NCI-H2171 treated with DMSO at 0.1 percent for 48 hours (cell line): ENCODE measurements at regions not wholly inside any gene's neighbourhood (a gene's known extent, or its start where the extent isn't known, plus 50 kb on each side); places are given as distances from the start of the nearest gene placed in this dataset.
"Not testable (repeated sequence)": the region's sequence is repeated elsewhere in the genome, so short reads cannot be mapped to it uniquely, and the experiment has no call there.

Experiments
- DNase-seq: peaks from one replicate; lab custom pipeline; 2025; lab: John Stamatoyannopoulos, UW

DNA sequence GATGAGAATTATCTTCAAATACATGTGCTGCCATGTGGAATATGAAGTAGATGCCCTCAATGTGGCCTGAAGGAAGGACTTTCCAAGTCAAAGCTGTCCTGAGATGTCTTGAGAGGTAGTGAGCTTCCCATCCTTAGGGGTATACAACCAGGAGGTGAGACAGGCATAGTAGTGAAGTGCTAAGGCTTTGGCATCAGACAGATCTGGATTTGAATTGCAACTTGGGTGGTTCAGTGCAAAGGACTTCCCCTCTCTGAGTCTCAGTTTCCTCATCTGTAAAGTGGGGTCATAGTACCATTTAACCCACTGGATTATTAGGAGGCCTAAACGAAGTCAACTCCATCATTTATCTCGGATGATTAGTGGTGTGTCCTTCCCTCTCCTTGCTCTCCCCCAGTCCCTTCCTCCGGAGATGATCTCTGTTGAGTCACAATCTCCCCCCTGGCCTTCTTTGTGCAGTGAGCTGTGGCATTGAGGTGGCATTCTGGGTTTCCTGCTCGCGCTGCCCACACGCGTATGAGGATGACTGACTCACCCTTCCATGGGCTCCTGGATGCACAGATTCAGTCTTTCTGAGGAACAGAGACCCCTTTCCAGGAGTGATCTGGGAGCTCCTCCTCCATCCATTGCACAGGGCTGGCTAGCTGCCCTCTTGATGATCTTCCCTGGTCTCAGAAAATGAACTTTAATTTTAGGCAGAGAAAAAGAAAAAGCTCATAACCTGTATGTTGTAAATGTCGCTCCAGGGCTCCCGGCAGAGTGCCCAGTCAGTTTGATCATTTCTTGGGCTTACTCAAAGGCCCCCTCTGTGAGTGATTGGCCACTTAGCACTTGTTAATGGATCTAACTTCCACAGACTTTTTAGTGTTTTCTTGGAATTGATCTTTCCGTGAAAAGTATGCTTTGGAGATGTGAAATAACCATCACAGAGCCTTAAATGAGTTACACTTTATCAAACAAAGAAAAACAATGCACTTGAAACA lies 354.6 kb downstream of the PTPRU start:
- no peak for DNase-seq

DNA sequence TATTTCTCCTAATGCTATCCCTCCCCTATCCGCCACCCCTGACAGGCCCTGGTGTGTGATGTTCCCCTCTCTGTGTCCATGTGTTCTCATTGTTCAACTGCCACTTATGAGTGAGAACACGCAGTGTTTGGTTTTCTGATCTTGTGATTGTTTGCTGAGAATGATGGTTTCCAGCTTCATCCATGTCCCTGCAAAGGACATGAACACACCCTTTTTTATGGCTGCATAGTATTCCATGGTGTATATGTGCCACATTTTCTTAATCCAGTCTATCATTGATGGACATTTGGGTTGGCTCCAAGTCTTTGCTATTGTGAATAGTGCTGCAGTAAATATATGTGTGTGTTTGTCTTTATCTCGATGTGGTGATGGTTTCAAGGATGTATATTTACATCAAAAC lies 353.4 kb downstream of the PTPRU start:
- not testable (repeated sequence) for DNase-seq

DNA sequence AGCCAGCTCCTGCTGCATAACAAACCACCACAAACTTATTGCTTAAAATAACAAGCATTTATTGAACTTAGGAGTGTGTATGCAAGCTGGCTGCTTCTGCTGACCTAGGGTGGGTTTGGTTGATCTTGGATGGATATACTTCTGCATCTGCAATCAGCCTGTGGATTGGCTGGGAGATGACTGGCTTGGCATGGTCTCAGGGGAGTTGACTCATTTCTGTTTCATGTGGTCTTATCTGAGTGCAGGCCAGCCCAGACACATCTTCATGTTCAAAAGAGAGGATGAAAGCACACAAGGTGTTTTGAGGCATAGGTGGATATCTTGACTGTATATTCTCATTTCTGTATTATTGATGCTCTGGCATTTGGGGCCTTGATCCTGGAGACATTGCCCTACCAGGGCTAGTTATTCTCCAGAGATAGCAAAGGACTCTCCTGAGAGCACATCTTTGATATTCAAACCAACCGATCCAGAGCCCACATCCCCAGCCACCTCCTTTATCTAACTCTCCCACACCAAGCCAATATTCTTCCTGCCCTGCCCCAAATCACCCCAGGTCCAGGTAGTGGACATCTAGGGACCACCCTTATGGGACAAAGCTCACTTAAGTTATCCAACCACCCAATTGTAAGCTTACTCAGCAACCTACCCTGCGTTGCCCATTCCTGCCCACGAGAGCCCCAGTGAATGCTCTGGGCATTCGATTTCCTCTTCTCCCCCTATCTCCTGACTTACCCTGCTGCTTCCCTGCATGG lies 350.8 kb downstream of the PTPRU start:
- DNase-seq, result no peak

DNA sequence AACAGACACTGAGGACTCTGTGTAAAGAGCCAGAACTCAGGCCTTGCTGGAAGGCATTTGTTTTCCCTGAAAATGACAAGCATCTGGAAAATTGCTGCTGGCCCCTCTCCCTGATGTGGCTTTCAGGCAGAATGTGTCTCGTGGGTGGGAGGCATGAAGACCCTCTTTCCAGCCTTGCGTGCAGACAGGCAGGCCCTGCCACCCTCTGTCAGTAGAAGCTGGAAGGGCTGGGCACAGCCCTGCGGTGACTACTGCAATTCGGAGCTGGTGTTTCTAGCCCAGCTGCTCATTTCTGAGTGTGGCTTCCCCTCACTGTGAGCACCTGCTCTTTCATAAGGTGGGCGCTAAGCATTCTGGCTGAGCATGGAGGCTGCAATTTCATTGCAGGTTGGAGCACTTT lies 349.9 kb downstream of the PTPRU start:
- no peak for DNase-seq

DNA sequence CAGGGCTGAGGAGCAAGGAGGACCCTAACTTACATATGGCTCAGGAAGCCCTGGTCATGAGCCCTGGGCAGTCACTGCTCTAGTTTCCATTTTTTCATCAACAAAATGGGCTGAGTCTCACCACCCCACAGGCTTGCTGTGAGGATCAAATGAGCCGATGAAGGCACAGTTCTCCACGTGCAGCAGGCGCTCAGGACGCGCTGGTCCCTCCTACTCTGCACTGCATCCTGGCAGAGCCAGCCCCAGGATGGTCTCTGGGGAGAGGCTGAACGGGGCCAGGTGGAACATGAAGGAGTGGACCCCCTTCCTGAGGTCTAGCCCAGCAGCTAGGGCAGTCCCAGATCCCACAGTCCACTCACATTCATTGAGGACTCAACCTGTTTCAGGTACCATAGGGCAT lies 349.3 kb downstream of the PTPRU start:
- DNase-seq, result no peak

DNA sequence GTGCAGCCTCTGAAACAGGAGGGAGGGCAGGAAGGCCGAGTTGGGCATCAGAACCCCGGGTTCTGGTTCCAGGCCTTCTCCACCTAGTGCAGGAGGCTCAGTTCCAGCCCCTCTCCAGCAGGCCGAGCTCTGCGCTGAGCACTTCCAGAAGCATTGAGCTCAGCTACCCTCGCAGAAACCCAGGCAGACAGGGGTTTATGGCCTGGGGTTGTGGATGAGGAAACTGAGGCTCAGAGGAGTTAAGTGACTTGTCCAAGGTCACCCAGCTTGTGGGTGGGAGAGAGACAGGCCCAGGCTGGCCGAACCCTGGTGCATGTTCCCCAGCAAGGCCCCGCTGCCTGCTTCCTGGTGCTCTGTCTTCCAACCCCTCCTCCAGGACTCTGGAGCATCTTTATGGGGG lies 348.9 kb downstream of the PTPRU start:
- no peak for DNase-seq

DNA sequence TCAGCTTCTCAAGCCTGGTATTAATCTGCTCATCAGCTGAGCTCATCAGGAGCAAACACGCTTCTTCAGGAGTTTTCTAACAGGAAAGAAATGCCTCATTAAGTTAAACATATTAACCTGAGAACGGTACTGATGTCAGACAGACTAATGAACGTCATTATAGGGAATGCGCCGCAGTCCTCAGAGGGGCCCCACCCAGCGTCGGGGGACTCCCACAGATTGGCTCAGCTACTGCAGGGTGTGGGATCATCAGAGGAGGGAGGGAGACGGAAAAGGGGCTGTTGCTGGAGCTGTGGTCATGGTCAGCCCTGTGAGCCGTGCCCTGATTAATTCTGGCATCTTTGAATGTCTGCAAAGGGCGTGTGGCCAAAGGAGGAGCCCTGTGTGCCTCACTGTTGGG lies 348.5 kb downstream of the PTPRU start:
- DNase-seq, result no peak

DNA sequence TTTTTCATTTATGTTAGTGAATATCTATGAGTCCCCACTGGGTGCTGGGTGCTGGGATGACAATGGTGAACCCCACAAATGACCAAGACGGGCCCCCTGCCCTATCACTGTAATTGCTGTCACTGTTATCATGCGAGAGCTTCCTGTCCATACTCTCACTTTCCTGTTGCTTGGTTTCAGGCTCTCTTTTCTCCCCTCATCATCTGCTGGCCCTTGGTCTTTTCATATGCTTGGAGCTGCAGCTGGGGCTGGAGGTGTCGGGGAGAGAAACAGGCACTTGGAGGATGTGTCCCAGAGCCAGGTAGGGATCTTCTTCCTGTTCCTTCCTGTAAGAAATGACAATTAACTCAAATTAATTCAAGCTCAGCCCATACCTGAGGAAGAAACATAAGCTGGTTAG lies 348.0 kb downstream of the PTPRU start:
- no peak for DNase-seq

DNA sequence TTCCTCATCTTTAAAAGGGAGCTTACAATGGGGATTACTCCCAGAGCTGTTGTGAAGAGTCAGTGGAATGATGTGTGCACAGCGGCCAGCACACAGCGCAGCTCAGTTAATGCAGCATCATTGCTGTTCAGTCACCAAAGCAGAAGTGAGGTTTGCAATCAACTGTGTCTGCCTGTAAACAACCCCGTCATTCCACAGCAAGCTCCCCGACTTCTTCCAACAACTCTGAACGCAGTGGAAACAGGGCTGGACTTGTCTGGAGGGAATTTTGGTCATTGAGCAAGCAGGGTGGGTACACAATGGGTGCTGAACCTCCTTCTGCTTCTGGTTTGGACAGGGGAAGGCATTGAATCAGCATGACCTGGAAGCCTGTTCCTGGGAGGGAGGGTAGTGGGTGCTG lies 347.4 kb downstream of the PTPRU start:
- DNase-seq, result no peak

DNA sequence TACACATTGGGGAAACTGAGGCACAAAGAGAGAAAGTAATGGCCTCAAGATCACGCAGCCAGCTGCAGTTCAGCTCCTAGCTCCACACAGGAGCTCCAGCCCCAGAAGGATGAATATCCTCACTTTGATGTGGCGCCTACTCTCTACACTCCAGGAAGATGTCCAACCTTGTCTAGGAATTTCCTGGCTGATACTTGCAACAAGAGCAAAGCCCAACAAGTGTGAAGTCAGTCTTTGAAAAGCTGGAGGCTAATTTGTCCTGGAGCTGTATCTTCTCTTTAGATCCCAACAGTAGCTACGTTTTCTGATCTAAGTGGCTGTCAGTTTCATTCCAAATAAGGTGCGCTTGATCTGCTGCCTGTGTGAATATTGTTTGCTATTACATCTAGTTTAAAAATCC lies 344.9 kb downstream of the PTPRU start:
- no peak for DNase-seq

DNA sequence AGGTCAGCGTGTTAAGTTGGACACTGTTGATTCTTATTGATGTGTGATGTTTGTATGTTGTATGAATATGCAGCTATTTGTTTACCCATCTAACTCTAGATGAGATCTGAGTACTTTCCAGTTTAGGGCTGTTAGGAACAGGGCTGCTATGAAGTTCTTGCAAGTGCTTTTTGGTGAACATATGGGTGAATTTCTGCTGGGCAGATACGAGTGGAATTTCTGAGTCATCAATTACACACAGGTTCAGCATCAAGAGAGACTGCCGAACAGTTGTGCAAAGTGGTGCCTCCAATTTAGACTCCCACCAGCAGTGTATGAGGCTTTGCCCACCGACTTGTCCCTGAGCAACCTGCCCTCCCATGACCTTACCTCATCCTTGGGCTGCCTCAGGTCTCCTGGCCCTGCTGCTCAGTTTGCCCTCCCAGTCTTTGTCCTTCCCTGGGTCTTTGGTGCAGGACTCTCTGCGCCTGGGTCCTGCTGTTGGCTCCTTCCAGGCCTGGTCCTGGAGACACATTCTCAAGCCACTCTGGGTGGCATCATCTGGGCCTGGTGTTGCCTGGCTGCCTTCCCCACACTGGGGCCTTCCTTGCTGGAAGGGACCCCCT lies 343.6 kb downstream of the PTPRU start:
- DNase-seq, result peak; percentile 69

DNA sequence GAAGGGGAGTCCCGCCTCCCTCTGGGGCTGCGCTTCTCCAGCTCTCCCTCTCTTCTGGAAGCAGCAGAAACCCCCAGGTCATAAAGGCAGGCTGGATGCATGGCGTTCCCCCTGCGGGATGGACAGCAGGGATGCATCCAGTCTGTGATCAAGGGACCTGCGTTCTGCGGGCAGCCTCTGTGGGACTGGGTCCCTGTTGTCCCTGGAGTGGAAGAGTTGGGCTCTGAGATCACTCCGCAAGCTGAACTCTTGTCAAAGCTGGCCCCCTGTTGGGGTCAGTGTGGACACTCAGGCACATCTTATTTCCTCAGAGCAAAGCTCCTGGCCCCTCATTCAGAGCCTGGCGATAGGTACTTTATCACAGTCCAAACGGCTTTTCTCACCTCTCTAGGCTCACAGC lies 341.2 kb downstream of the PTPRU start:
- DNase-seq, result no peak

DNA sequence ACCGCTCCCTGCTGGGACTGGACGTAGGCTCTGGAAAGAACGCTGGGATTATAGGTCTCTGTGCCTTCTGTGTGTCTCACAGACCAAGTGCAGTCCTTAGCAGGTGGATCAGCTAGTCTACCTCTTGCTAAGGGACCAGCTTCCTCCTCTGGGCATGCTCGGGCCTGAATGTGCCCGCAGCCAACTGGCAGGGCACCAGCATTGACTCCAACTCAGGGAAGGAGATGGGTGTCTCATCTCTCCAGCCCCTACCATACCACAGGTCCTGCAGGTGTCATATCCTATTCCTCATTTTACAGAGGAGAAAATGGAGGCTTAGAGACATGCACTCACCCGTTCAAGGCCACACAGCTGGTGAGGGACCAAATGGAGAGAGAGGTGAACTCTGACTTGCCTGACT lies 340.2 kb downstream of the PTPRU start:
- DNase-seq, result peak; percentile 52

DNA sequence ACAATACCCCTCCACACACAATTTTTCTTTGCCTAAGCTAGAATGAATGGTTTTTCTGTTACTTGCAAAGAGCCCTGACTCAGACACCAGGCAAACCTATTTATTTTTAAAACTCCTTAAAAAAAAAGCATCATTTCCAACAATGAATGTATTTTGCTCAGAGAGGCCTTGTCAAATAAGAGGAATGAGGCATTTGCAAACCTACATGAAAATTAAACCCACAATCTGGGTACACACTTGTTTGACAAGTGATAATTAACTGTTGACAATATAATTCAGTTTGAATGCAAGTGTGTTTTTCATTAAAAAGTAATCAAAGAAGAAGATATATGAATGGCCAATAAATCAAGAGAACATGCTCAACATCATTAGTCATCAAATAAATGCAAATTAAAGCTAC lies 339.5 kb downstream of the PTPRU start:
- no peak for DNase-seq

DNA sequence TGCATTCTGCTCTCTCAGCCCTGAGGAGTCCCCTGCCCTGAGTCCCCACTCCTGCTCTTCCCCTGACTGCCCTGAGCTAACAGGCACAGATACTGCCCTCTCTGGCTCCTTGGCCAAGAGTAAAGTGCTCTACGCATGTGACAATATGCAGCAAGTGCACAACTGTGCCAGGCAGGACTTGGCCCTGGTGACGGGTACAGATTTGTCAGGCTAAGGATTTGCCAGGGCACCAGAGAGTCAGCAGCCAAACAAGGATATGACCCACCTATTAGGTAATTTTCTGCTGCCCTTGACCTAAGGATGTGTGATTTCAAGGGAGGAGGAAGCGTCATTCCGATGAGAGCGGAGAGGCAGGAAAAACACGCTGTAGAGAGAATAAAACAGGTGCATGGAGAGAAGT lies 339.0 kb downstream of the PTPRU start:
- DNase-seq, result no peak

DNA sequence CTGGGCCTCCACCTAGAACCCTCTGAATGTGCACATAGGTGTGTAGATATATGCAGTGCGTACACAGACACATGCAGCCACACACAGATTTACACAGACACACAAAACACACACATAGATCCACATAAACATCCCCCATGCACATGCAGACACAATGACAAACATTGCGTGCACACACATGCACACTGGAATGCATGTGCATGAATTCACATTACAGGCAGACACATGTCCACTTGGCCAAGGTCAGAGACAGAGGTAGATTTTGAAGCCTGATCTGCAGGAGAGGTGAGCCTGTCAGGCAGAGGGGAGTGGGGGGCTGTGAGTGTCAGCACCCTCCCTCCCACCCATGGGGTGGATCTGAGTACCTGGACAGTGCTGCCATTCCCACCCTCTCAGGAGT lies 338.5 kb downstream of the PTPRU start:
- DNase-seq, result no peak

DNA sequence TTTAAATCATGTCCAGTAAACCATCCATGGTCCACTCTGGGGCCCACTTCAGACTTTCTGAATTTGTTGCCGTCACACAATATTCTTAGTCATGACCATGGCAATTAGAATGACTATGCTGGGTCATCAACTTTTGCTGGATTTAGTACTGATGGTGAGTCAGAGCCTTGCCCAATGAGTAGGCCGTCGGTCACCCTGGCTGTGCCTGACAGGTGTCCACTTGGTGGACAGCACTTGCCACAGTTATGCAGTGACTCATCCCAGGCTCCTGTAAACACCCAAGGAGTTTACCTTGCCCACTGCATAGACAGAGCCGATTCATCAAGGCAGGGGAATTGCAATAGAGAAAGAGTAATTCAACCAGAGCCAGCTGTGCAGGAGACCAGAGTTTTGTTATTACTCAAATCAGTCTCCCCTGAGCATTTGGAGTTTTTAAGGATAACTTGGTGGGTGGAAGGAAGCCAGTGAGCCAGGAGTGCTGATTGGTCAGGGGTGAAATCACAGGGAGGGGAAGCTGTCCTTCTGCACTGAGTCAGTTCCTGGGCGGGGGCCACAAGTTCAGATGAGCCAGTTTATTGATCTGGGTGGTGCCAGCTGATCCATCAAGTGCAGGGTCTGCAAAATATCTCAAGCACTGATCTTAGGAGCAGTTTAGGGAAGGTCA lies 333.8 kb downstream of the PTPRU start:
- no peak for DNase-seq

DNA sequence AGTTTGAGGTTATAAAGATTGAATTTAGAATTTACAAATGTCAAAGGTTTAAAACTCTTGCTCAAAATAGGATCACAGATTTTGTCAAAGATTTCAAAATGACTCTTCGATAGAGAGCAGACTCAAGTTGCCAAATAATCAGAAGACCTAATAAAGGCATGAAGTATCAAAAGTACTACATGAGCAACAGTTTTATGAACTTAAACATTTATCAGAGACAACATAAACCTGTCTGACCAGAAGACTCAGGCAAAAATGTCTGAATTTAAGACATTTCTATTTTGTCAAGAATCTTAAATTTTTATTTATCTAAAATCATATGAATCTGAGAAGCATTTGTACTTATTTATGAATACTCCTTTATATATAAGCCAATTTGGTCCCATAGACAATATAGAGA lies 330.9 kb downstream of the PTPRU start:
- no peak for DNase-seq

DNA sequence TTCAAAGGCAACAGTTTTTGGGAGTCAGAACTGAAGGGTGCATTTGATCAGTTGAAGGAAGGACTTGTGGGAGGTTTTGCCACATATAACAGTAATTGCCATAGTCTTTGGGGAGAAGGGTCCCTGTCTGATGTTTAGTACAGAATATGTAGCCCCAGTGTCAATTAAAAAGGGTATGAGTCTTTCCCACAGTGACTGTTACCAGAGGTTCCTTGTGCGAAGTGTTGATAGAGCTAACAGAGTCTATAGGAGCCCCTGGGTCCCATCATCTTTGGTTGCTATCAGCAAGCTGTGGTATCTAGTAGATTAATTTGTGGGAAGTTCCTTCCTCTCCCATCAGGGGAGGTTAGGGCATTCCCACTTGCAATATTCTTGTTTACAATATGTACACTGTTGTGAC lies 329.2 kb downstream of the PTPRU start:
- no peak for DNase-seq

DNA sequence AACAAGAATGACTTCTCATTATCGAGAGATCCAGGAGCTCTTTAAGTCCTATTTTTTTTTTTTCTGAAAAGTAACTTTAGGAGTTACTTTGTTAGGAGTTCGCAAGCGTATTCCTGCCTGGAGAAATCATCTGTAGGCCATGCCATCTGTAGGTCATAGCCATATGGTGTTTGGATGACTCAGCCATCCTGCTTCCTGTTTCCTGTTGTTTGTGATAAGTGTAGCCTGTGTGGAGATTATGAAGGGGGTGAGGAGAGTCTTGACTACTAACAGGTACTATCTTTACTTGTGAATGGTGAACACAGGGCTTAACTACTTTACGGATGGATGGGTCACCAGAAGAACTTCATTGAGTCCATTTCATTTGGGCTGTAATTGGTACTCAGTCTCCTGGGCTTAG lies 327.2 kb downstream of the PTPRU start:
- peak; percentile 93 for DNase-seq

DNA sequence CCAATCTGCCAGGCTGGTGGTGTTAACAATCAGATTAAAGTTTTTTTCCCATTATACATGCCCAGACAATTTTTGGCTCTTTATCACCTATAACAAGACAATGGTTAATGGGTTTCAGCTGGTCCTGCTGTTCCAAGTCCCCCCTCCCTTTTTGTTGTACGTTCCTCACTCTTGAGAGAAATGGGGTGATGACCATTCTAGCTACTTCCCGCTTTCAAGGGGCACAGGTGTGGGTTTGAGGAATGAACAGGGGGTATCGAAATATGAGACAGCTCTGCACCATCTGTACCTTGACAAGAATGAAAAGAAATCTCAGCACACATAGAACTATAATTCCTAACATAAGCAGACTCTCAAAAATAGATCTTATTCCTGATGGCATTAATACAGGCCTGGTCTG lies 326.8 kb downstream of the PTPRU start:
- peak; percentile 93 for DNase-seq

DNA sequence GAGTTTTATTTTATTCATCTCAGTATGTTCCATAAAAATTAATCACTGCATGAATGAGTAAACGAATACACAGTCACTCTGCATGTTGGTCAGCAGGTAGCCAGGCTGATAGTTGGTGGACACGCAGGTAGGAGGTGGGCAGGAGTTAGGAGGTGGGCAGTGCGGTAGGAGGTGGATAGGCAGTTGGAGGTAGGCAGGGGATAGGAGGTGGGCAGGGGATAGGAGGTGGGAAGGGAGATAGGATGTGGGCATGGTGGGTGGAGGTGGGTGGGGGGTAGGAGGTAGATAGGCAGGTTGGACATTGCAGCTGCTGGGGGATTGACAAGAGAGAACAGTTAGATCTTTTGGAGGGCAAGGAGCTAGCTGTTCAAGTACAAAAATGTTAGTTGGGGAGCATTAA lies 322.7 kb downstream of the PTPRU start:
- DNase-seq, result no peak
